ENCODE measurements at regions not wholly inside any gene's neighbourhood (a gene's known extent, or its start where the extent isn't known, plus 50 kb on each side); places are given as distances from the start of the nearest gene placed in this dataset.

GRCh38 chrY:16608679-16609078 is 1271.3 kb downstream of the CDY2B start:
- Histone ChIP-seq H4K20me1 (ENCODE audit: insufficient read depth, low read length) (no peaks in the 10 kb centered on the region), H2AFZ (ENCODE audit: insufficient read depth, low read depth, low read length, poor library complexity, severe bottlenecking) (no peak overlapping the region), H3K4me2 (replicated peaks; ENCODE audit: extremely low read depth, low read length, poor library complexity, severe bottlenecking) (no peak overlapping the region), H3K4me3 (replicated peaks in 1 of 3; ENCODE audit: low read depth in 2 of 3, low read length in 3 of 3) (no peak overlapping the region), H3K27ac (ENCODE audit: low read depth in 1 of 2, low read length in 2 of 2) (no peak overlapping the region), H3K9me3 (replicated peaks in 1 of 2; ENCODE audit: control insufficient read depth in 1 of 2, insufficient read depth in 1 of 2, low read length in 2 of 2) (no peaks in the 10 kb centered on the region), H3K4me1 (ENCODE audit: control insufficient read depth in 1 of 2, insufficient read depth in 2 of 2, low read length in 2 of 2) (no peaks in the 10 kb centered on the region), H3K36me3 (replicated peaks in 1 of 2; ENCODE audit: control insufficient read depth in 1 of 2, insufficient read depth in 2 of 2, low read length in 2 of 2) (no peaks in the 10 kb centered on the region), H3K9ac (ENCODE audit: insufficient read depth, low read length, poor library complexity, severe bottlenecking) (no peak overlapping the region), H3K79me2 (ENCODE audit: insufficient read depth, low read length) (no peaks in the 10 kb centered on the region), H3K27me3 (ENCODE audit: control insufficient read depth in 2 of 2, insufficient read depth in 2 of 2, low read length in 2 of 2) (no peaks in the 10 kb centered on the region)
- H3K9me3 Mint-ChIP-seq: peaks cover 0 to 6% (median 0%) of the 10 kb centered on the region in 7 donors
- H3K27me3 Mint-ChIP-seq (ENCODE audit: low read depth in 3 of 3): no peaks in the 10 kb centered on the region
- no peaks in the 10 kb centered on the region for H3K36me3 Mint-ChIP-seq
- DNase-seq: no peak
- no peaks in the 10 kb centered on the region for H3K4me1 Mint-ChIP-seq
- no peak overlapping the region for H3K27ac Mint-ChIP-seq
- no peak overlapping the region for H3K4me3 Mint-ChIP-seq
- intact Hi-C loops (cut with micrococcal nuclease): no loop called here
- TF ChIP-seq CTCF (IDR thresholded peaks at IDR 0.05): no peak

- no peaks in the 10 kb centered on the region for H3K9me3 ChIP-seq (replicated peaks in 1 of 2; ENCODE audit: control insufficient read depth in 1 of 2, insufficient read depth in 1 of 2, low read length in 2 of 2)
- no peak overlapping the region for H3K27ac ChIP-seq (ENCODE audit: low read depth in 1 of 2, low read length in 2 of 2)
- H3K36me3 ChIP-seq (replicated peaks in 1 of 2; ENCODE audit: control insufficient read depth in 1 of 2, insufficient read depth in 2 of 2, low read length in 2 of 2): no peaks in the 10 kb centered on the region
- H3K36me3 Mint-ChIP-seq: no peaks in the 10 kb centered on the region
- H3K4me3 ChIP-seq (replicated peaks in 1 of 3; ENCODE audit: low read depth in 2 of 3, low read length in 3 of 3): no peak overlapping the region
- no peak overlapping the region for H3K27ac Mint-ChIP-seq
- no peak overlapping the region for H3K9ac ChIP-seq (ENCODE audit: insufficient read depth, low read length, poor library complexity, severe bottlenecking)
- H2AFZ ChIP-seq (ENCODE audit: insufficient read depth, low read depth, low read length, poor library complexity, severe bottlenecking): no peak overlapping the region
- DNase-seq: no peak
- no peaks in the 10 kb centered on the region for H3K4me1 Mint-ChIP-seq
- intact Hi-C loops (cut with micrococcal nuclease): no loop called here
- H3K4me1 ChIP-seq (ENCODE audit: control insufficient read depth in 1 of 2, insufficient read depth in 2 of 2, low read length in 2 of 2): no peaks in the 10 kb centered on the region
- H3K4me3 Mint-ChIP-seq: no peak overlapping the region
- no peak overlapping the region for H3K4me2 ChIP-seq (replicated peaks; ENCODE audit: extremely low read depth, low read length, poor library complexity, severe bottlenecking)
- no peaks in the 10 kb centered on the region for H4K20me1 ChIP-seq (ENCODE audit: insufficient read depth, low read length)
- no peaks in the 10 kb centered on the region for H3K27me3 Mint-ChIP-seq (ENCODE audit: low read depth in 3 of 3)
- TF ChIP-seq CTCF (IDR thresholded peaks at IDR 0.05): no peak
- no peaks in the 10 kb centered on the region for H3K79me2 ChIP-seq (ENCODE audit: insufficient read depth, low read length)
- no peaks in the 10 kb centered on the region for H3K27me3 ChIP-seq (ENCODE audit: control insufficient read depth in 2 of 2, insufficient read depth in 2 of 2, low read length in 2 of 2)
- peaks cover 0 to 4% (median 0%) of the 10 kb centered on the region in 7 donors for H3K9me3 Mint-ChIP-seq
These were observed 1277.9 kb downstream of the CDY2B start for GRCh38 chrY:16602146-16602545.
